SU-DHL-6 (cell line): ENCODE measurements at regions not wholly inside any gene's neighbourhood (a gene's known extent, or its start where the extent isn't known, plus 50 kb on each side); places are given as distances from the start of the nearest gene placed in this dataset.

Source experiments
- CTCF ChIP-seq: fragments of 200-600 bp; sonication (generic); IDR thresholded peaks from one replicate; pipeline ENCODE4 v1.5.1; 2017; ENCODE audit warnings: antibody characterized with exemption, mild to moderate bottlenecking, low read length, moderate library complexity; ENCODE audit not compliant: insufficient read depth, poor library complexity, severe bottlenecking
- EZH2phosphoT487 ChIP-seq: fragments of 200-600 bp; sonication (generic), shearing (Covaris generic); conservative IDR thresholded peaks from 2 replicates; pipeline ENCODE4 v1.6.1; 2018; ENCODE audit warnings: mild to moderate bottlenecking, antibody characterized with exemption, low read length, moderate library complexity, mixed read lengths

DNA sequence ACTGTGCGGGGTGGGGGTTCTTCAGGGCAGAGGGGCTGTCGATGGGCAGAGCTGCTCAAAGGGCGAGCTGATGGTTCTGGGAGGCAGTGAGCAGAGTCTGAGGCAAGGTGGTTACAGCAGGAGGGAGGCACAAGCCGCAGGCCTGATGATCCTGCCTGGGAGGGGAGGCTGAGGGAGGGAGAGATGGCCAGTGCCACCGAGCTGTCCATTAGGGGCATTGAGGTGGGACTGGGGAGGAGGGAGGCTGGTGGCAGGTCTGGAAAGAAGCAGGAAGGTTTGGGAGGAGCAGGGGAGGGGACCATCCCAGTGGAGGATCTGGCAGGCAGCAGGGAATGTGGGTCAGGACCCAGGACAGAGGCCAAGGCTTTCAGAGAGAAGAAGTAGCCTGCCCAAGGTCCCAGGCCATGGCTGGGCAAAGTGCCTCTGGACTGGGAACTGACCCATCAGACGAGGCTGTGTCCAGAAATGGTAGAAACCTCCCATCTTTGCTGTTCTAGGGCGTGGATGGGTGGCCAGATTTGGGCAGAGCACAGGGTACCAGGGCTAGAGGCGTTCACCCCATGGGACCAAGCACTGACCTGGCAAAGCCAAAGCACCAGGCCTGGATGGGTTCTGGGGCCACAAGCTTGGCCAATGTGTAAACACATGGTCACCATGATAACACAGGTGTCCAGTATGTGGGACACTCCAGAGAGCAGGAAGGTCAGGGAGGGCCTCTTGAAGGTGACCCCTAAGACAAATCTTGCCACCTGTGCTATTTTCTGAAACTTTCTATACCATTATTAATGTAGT, 55.5 kb downstream of the INHBB start:
- TF ChIP-seq CTCF (no peak), EZH2phosphoT487 (no peak)
